ENCODE measurements at regions not wholly inside any gene's neighbourhood (a gene's known extent, or its start where the extent isn't known, plus 50 kb on each side); places are given as distances from the start of the nearest gene placed in this dataset.

- no peak for TF ChIP-seq TCF12 (IDR thresholded peaks at IDR 0.05; ENCODE audit: low read depth, low read length)
- TF ChIP-seq POLR2A (IDR thresholded peaks at IDR 0.05; ENCODE audit: low read depth, low read length), result no peak
- TF ChIP-seq SIN3A (IDR thresholded peaks at IDR 0.05; ENCODE audit: low read depth, low read length), result no peak
- no peak for TF ChIP-seq E2F8 (IDR thresholded peaks at IDR 0.05; ENCODE audit: low read depth, partially characterized antibody)
- no peak for TF ChIP-seq CTCF (IDR thresholded peaks at IDR 0.05 in 2 of 3, conservative IDR thresholded peaks at IDR 0.05 in 1 of 3; ENCODE audit: control insufficient read depth in 2 of 3, extremely low read depth in 1 of 3, insufficient read depth in 1 of 3, low read depth in 3 of 3, low read length in 3 of 3)
- no peak for TF ChIP-seq EZH2 (IDR thresholded peaks at IDR 0.05; ENCODE audit: borderline replicate concordance, control insufficient read depth, low read depth, low read length)
- no peak for TF ChIP-seq CBX3 (IDR thresholded peaks at IDR 0.05; ENCODE audit: borderline replicate concordance, low read depth)
- no peak for TF ChIP-seq NBN (IDR thresholded peaks at IDR 0.05)
- TF ChIP-seq HDAC2 (IDR thresholded peaks at IDR 0.05), result no peak
- TF ChIP-seq ZBTB40 (IDR thresholded peaks at IDR 0.05; ENCODE audit: borderline replicate concordance), result no peak
Observed at GRCh38 chr18:29156531-29156930, 979.6 kb upstream of the CDH2 start.
